SU-DHL-6 (cell line): ENCODE measurements at regions not wholly inside any gene's neighbourhood (a gene's known extent, or its start where the extent isn't known, plus 50 kb on each side); places are given as distances from the start of the nearest gene placed in this dataset.

Experiments
- EZH2phosphoT487 ChIP-seq: fragments of 200-600 bp; sonication (generic), shearing (Covaris generic); conservative IDR thresholded peaks from 2 replicates; pipeline ENCODE4 v1.6.1; 2018; ENCODE audit warnings: mild to moderate bottlenecking, antibody characterized with exemption, low read length, moderate library complexity, mixed read lengths
- TF ChIP-seq, protein P1 (sequence below): fragments of 200-600 bp; sonication (generic); IDR thresholded peaks from one replicate; pipeline ENCODE4 v1.5.1; 2017; ENCODE audit warnings: antibody characterized with exemption, mild to moderate bottlenecking, low read length, moderate library complexity; ENCODE audit not compliant: insufficient read depth, poor library complexity, severe bottlenecking

GRCh38 chrX:10062352-10062751 is 94.4 kb upstream of the CLCN4 start:
- TF ChIP-seq, protein P1, sequence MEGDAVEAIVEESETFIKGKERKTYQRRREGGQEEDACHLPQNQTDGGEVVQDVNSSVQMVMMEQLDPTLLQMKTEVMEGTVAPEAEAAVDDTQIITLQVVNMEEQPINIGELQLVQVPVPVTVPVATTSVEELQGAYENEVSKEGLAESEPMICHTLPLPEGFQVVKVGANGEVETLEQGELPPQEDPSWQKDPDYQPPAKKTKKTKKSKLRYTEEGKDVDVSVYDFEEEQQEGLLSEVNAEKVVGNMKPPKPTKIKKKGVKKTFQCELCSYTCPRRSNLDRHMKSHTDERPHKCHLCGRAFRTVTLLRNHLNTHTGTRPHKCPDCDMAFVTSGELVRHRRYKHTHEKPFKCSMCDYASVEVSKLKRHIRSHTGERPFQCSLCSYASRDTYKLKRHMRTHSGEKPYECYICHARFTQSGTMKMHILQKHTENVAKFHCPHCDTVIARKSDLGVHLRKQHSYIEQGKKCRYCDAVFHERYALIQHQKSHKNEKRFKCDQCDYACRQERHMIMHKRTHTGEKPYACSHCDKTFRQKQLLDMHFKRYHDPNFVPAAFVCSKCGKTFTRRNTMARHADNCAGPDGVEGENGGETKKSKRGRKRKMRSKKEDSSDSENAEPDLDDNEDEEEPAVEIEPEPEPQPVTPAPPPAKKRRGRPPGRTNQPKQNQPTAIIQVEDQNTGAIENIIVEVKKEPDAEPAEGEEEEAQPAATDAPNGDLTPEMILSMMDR: no peak
- TF ChIP-seq EZH2phosphoT487: no peak
